ENCODE measurements at regions not wholly inside any gene's neighbourhood (a gene's known extent, or its start where the extent isn't known, plus 50 kb on each side); places are given as distances from the start of the nearest gene placed in this dataset.

- DNase-seq (ENCODE audit: low read depth, low spot score): no peak
Observed at GRCh38 chr10:128421371-128422160, 295.3 kb upstream of the MKI67 start.

GRCh38 chr10:128422190-128422589 lies 296.0 kb upstream of the MKI67 start:
- no peak for DNase-seq (ENCODE audit: low read depth, low spot score)

- DNase-seq (ENCODE audit: low read depth, low spot score): no peak
Observed at GRCh38 chr10:128422999-128423398, 296.8 kb upstream of the MKI67 start.

- no peak for DNase-seq (ENCODE audit: low read depth, low spot score)
Observed at GRCh38 chr10:128429321-128429720, 303.1 kb upstream of the MKI67 start.

- no peak for DNase-seq (ENCODE audit: low read depth, low spot score)
Observed at GRCh38 chr10:128429835-128430513, 303.8 kb upstream of the MKI67 start.

GRCh38 chr10:128431083-128431482 lies 304.9 kb upstream of the MKI67 start:
- DNase-seq (ENCODE audit: low read depth, low spot score): no peak

GRCh38 chr10:128431506-128431905 lies 305.3 kb upstream of the MKI67 start:
- DNase-seq (ENCODE audit: low read depth, low spot score): no peak

- no peak for DNase-seq (ENCODE audit: low read depth, low spot score)
Observed at GRCh38 chr10:128432011-128432410, 305.8 kb upstream of the MKI67 start.

- no peak for DNase-seq (ENCODE audit: low read depth, low spot score)
Observed at GRCh38 chr10:128432423-128432822, 306.2 kb upstream of the MKI67 start.

GRCh38 chr10:128435811-128436210 lies 309.6 kb upstream of the MKI67 start:
- DNase-seq (ENCODE audit: low read depth, low spot score): no peak

GRCh38 chr10:128437786-128438345 lies 311.6 kb upstream of the MKI67 start:
- no peak for DNase-seq (ENCODE audit: low read depth, low spot score)

- no peak for DNase-seq (ENCODE audit: low read depth, low spot score)
Observed at GRCh38 chr10:128438417-128439063, 312.3 kb upstream of the MKI67 start.

- DNase-seq (ENCODE audit: low read depth, low spot score): peak; percentile 76
Observed at GRCh38 chr10:128440513-128441160, 314.4 kb upstream of the MKI67 start.

GRCh38 chr10:128443925-128444518 lies 317.8 kb upstream of the MKI67 start:
- DNase-seq (ENCODE audit: low read depth, low spot score): no peak

GRCh38 chr10:128448796-128449195 lies 322.6 kb upstream of the MKI67 start:
- DNase-seq (ENCODE audit: low read depth, low spot score): no peak

GRCh38 chr10:128451879-128452278 lies 325.7 kb upstream of the MKI67 start:
- no peak for DNase-seq (ENCODE audit: low read depth, low spot score)

- DNase-seq (ENCODE audit: low read depth, low spot score): no peak
Observed at GRCh38 chr10:128456271-128456670, 330.0 kb upstream of the MKI67 start.

- DNase-seq (ENCODE audit: low read depth, low spot score): no peak
Observed at GRCh38 chr10:128457136-128457535, 330.9 kb upstream of the MKI67 start.

- no peak for DNase-seq (ENCODE audit: low read depth, low spot score)
Observed at GRCh38 chr10:128461991-128462390, 335.8 kb upstream of the MKI67 start.

GRCh38 chr10:128462844-128463243 lies 336.6 kb upstream of the MKI67 start:
- DNase-seq (ENCODE audit: low read depth, low spot score): no peak

- DNase-seq (ENCODE audit: low read depth, low spot score): no peak
Observed at GRCh38 chr10:128463991-128464760, 338.0 kb upstream of the MKI67 start.

Data from ELF-1 (cell line).